Fibroblast of villous mesenchyme (primary cell): ENCODE measurements at regions not wholly inside any gene's neighbourhood (a gene's known extent, or its start where the extent isn't known, plus 50 kb on each side); places are given as distances from the start of the nearest gene placed in this dataset.

Source experiments
- DNase-seq: peaks from one replicate; pipeline ENCODE4 v3.0.0-alpha.2; 2010; ENCODE audit warnings: low read depth
- H3K4me3 ChIP-seq: 2 replicates; pipeline ENCODE4 v1.5.1; 2011; ENCODE audit warnings: low read depth, mild to moderate bottlenecking, low read length
- TF ChIP-seq, protein P1 (sequence below): IDR thresholded peaks from 2 replicates; pipeline ENCODE4 v1.5.1; 2012; ENCODE audit warnings: low read depth, mild to moderate bottlenecking, low read length; ENCODE audit not compliant: insufficient read depth

DNA sequence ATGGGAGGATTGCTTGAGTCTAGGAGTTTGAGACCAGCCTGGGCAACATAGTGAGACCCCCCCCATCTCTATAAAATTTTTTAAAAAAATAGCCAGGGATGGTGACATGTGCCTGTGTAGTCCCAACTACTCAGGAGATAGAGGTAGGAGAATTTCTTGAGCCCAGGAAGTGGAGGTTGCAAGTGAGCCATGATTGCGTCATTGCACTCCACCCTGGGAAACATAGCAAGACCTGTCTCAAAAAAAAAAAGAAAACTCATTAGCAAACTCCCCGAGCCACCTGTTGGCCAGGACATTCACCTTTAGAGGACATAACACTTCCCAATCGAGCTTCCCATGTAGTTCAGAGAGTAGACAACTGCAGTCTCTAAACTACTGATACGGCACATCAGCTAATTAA, 274.2 kb downstream of the ABCC12 start:
- TF ChIP-seq, protein P1, sequence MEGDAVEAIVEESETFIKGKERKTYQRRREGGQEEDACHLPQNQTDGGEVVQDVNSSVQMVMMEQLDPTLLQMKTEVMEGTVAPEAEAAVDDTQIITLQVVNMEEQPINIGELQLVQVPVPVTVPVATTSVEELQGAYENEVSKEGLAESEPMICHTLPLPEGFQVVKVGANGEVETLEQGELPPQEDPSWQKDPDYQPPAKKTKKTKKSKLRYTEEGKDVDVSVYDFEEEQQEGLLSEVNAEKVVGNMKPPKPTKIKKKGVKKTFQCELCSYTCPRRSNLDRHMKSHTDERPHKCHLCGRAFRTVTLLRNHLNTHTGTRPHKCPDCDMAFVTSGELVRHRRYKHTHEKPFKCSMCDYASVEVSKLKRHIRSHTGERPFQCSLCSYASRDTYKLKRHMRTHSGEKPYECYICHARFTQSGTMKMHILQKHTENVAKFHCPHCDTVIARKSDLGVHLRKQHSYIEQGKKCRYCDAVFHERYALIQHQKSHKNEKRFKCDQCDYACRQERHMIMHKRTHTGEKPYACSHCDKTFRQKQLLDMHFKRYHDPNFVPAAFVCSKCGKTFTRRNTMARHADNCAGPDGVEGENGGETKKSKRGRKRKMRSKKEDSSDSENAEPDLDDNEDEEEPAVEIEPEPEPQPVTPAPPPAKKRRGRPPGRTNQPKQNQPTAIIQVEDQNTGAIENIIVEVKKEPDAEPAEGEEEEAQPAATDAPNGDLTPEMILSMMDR, result no peak
- no peak overlapping the region for H3K4me3 ChIP-seq
- no peak for DNase-seq

DNA sequence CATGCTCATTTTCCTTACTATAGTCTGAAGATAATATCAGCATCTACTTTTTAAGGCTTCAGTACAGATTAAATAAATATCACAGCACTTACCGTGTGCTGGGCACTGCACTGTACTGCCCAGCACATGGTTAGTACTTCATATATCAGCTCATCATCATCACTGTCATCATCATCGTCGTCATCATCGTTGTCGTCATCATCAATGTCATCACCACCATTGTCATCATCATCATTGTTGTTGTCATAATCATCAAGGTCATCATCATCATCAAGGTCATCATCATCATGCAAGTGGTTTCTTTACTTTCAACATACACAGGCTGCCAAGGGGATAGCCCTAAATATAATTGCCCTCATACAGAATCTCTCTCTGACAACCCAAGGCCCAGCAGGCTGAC, 275.1 kb downstream of the ABCC12 start:
- no peak overlapping the region for H3K4me3 ChIP-seq
- no peak for DNase-seq
- TF ChIP-seq, protein P1, result no peak

DNA sequence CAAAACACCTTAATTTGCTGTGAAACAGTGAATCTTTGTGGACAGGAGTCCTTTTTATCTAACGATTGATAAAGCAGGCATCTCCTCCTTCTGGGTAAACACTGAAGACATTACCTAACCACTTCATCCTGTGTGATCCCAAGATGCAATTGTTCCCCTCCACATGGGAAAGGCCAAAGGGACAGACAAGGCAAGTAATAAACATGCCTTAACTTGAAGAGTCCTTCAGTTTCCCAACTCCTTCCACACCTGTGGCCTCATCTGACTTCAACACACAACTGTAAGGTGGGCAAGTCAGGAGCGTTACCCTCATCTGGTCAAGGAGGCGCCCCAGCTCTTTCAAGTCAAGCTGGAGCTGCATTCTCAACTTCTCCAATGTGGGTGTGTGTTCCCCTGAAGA, 278.6 kb downstream of the ABCC12 start:
- no peak for DNase-seq
- TF ChIP-seq, protein P1, result no peak
- H3K4me3 ChIP-seq, result no peak overlapping the region

DNA sequence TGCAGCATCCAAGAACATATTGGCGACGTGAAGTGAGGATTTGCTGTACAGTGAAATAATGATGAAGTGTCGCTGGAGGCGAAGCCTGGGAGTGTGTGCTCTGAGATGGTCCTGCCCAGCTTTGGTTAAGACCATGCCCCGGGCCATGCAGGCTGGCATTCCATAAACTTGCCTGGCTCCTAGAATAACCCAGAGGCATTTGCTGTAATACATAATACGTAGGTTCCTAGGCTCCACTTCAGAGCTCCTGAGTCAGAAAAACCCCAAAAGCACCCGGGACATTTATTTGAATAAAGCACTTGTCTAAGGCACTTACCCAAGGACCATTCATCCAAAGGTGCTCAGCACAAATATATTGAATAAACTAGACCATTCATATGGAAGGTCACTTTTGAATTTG, 279.3 kb downstream of the ABCC12 start:
- no peak overlapping the region for H3K4me3 ChIP-seq
- DNase-seq, result no peak
- TF ChIP-seq, protein P1, result no peak

DNA sequence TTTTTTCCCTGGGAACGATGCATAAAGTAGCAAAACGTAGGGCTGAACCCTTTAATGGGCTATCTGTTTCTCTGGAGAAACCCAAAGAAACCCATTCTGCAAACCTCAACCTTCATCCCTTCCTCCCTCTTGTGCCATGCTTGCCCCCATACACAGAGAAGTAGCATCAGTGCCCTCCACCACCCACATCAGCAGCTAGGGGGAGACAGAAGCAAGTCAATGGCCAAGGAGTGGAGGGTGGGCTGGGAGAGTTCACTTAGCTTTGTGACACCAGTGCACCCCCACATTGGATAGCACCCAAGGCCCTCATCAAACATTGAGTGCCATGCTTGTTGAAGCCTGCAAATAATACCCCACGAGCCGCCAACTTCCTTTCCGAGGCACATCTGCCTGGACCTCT, 282.4 kb downstream of the ABCC12 start:
- no peak overlapping the region for H3K4me3 ChIP-seq
- TF ChIP-seq, protein P1, result peak; percentile 46
- no peak for DNase-seq

DNA sequence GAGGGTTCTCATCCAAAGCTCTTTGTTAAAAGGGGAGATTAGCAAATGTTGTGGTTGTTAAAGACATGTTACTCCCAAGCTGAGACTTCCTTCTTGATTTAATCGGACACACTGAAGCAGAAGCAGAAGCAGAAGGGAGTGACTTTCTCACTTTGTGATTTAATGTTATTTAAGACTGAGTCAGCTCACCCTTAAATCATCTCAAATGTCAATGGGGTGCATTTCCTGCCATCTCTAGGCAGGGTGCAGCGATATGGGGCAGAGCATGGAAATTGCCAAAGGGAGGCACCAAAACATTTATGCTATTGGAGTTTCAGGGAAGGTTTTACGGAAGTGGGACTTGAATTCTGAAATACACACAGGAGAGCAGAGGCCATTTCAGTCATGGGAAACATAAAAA, 283.6 kb downstream of the ABCC12 start:
- no peak overlapping the region for H3K4me3 ChIP-seq
- TF ChIP-seq, protein P1, result no peak
- no peak for DNase-seq

DNA sequence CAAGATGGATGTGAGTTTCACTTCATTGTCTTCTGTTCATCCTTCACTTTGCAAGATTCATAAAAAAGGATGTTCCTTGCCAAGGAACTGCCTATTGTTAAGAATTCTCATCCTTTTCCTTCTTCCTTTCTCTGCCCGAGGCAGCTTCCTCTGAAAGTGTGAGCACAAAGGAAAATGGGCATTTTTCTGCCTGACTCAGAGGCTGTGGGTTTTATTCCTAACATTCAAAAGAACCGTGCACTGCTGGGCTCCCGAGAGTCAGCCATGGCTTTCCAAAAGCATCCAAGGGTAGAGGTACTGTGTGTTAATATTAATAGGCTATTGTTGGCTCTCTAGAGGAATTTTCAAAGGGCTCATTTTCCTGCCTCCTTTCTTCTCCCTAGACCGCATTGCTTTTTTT, 289.4 kb downstream of the ABCC12 start:
- no peak for DNase-seq
- no peak overlapping the region for H3K4me3 ChIP-seq
- TF ChIP-seq, protein P1, result no peak
